ENCODE measurements at regions not wholly inside any gene's neighbourhood (a gene's known extent, or its start where the extent isn't known, plus 50 kb on each side); places are given as distances from the start of the nearest gene placed in this dataset.

- no peak for TF ChIP-seq CTCF (IDR thresholded peaks at IDR 0.05)
- TF ChIP-seq POLR2AphosphoS5 (IDR thresholded peaks at IDR 0.05): peak in 1 of 4 donors; percentile 48
- TF ChIP-seq EP300 (IDR thresholded peaks at IDR 0.05): no peak
Measured at GRCh38 chr1:114218361-114219171, 64.9 kb upstream of the SYT6 start.

Data from sigmoid colon (tissue), 4 donors.